PFSK-1 (cell line): ENCODE measurements at regions not wholly inside any gene's neighbourhood (a gene's known extent, or its start where the extent isn't known, plus 50 kb on each side); places are given as distances from the start of the nearest gene placed in this dataset.

Source experiments
- POLR2AphosphoS5 ChIP-seq: IDR thresholded peaks from 2 replicates; pipeline ENCODE4 v1.6.1; 2012; ENCODE audit warnings: low read depth, mild to moderate bottlenecking, control low read depth, low read length, moderate library complexity
- TAF1 ChIP-seq: IDR thresholded peaks from 2 replicates; pipeline ENCODE4 v1.6.1; 2012; ENCODE audit warnings: low read length, control low read depth, borderline replicate concordance; ENCODE audit not compliant: insufficient read depth
- TF ChIP-seq, protein P1 (sequence below), 2 experiments: IDR thresholded peaks; 2 replicates each; pipeline versions ENCODE4 v1.6.1 to v1.8.0; 2011 to 2012; ENCODE audit warnings: low read depth in 2 of 2, low read length in 2 of 2, control low read depth in 1 of 2, inconsistent platforms in 1 of 2, mild to moderate bottlenecking in 1 of 2, moderate library complexity in 1 of 2; ENCODE audit not compliant: insufficient read depth in 1 of 2

DNA sequence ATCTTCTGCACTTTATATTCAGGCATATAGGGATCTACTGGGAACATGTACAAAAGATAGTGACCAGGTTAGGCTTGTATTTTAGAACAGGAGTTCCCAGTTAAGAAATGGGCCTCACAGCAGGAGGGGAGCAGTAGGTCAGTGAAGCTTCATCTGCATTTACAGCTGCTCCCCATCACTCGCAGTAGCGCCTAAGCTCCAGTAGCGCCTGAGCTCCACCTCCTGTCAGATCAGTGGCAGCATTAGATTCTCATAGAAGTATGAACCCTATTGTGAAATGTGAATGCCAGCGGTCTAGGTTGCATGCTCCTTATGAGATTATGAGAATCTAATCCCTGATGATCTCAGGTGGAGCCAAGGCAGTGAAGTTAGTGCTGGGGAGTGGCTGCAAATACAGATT is 224.4 kb upstream of the CYRIA start:
- TF ChIP-seq, protein P1, sequence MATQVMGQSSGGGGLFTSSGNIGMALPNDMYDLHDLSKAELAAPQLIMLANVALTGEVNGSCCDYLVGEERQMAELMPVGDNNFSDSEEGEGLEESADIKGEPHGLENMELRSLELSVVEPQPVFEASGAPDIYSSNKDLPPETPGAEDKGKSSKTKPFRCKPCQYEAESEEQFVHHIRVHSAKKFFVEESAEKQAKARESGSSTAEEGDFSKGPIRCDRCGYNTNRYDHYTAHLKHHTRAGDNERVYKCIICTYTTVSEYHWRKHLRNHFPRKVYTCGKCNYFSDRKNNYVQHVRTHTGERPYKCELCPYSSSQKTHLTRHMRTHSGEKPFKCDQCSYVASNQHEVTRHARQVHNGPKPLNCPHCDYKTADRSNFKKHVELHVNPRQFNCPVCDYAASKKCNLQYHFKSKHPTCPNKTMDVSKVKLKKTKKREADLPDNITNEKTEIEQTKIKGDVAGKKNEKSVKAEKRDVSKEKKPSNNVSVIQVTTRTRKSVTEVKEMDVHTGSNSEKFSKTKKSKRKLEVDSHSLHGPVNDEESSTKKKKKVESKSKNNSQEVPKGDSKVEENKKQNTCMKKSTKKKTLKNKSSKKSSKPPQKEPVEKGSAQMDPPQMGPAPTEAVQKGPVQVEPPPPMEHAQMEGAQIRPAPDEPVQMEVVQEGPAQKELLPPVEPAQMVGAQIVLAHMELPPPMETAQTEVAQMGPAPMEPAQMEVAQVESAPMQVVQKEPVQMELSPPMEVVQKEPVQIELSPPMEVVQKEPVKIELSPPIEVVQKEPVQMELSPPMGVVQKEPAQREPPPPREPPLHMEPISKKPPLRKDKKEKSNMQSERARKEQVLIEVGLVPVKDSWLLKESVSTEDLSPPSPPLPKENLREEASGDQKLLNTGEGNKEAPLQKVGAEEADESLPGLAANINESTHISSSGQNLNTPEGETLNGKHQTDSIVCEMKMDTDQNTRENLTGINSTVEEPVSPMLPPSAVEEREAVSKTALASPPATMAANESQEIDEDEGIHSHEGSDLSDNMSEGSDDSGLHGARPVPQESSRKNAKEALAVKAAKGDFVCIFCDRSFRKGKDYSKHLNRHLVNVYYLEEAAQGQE (IDR thresholded peaks at IDR 0.05; ENCODE audit: insufficient read depth in 1 of 2, low read depth in 2 of 2, low read length in 2 of 2) = no peak
- TF ChIP-seq TAF1 (no peak), POLR2AphosphoS5 (no peak)
